Retina (tissue), 1 donor: ENCODE measurements at regions not wholly inside any gene's neighbourhood (a gene's known extent, or its start where the extent isn't known, plus 50 kb on each side); places are given as distances from the start of the nearest gene placed in this dataset.

Experiments used
- DNase-seq: peaks from one replicate; pipeline ENCODE4 v3.0.0-alpha.2; 2016

DNA sequence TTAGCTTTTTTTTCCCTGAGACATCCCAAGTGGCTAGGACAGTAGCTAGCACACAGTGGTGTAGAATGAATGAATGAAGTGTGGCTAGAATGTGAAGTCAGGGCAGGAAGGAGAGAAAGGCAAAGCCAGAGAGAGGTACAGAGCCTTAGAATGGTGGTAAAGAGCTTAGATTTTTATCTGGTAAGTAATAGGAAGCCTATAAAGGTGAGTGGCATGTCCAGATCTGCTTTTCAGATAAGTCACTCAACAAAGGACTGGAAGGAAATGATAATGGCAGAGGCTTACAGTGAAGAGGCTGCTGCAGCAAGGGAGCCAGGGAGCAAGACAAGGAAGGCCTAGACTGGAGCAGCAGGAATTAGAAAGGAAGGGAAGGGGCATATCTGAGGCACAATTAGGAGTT, 96.0 kb upstream of the PRDM1 start:
- no peak for DNase-seq

DNA sequence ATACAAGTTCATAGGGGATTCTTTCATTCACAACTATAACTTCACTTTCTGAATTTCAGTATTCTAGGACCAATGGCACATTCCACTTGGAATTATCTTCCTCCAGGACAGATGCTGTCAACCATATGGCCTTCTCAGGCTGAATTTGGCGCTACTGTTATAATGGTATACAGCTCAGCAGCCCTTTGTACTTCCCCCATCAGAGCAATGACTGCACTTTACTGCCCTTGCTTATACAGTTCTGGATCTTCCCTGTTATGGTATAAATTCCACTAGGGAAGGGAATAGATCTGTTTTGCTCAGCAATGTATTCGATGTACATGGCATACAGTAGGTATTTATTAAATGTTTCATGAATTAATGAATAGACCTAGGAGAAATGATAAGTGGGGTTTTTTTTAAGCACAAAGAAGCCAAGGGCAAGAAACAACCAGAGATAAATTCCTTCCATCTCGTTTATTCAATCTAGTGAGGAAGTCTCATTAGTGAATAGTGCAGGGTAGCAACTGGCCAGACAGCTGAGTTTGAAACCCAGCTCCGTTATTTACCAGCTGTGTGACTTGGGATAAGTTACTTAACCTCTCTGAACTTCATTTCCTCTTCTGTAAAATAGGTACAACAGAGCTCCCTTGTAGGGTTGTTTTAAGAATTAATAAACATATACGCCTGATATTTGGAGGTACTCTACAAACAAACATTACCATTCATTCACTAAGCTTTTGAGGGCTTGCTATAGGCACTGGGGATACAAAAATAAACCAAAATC, 97.1 kb upstream of the PRDM1 start:
- DNase-seq: no peak

DNA sequence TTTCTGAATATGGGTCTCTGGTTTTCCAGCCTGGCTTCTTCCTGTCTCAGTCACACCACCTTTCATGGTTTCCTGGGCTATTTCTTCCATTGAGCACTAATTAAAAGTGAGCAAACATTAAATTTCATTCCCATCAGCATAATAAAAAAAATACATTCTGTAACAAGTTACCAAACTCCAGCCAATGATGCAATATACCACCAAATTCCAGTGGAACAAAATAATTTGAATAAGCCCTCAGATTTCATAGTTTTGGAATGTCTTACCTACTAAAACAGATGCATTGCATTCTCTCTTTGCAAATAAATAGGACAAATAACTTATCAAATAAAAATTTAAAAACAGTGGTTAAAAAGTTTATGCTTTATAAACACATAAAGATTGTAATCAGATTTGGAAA, 97.8 kb upstream of the PRDM1 start:
- DNase-seq: no peak

DNA sequence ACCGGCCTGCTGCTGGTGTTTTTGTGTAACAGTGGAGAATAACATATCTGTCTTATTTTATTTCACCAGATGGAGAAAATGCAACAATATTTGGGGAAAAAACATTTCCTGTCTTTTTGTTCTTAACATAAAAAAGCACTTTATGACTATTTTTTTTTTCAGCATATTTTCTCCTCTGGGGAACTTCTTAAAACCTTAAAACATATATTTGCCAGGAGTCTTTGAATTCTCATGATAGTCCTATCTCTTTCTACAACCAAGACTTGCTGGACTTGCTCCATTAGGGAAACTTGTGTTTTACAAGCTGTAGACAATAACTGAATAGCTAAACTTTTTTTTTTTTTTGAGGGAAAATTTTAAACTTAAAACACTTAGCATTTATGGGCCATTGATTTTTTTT, 98.6 kb upstream of the PRDM1 start:
- no peak for DNase-seq

DNA sequence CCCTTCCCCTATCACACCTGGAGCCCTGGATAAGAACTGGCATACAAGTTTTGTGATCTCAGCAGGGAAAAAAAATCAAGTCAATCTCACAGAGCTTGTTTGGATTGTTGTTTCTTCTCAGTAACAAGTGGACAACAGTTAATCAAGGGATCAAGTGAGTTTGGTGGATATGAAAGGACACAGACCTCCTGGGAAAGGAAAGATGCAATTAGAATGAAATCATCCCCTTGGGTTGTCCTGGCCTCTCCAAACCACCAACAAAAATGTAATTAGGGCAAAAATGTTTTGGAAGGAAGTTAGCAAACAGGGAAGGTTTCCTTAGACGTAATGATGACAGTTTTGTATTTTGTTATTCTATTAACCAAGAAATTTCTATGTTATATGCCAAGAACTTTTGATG, 99.1 kb upstream of the PRDM1 start:
- no peak for DNase-seq

DNA sequence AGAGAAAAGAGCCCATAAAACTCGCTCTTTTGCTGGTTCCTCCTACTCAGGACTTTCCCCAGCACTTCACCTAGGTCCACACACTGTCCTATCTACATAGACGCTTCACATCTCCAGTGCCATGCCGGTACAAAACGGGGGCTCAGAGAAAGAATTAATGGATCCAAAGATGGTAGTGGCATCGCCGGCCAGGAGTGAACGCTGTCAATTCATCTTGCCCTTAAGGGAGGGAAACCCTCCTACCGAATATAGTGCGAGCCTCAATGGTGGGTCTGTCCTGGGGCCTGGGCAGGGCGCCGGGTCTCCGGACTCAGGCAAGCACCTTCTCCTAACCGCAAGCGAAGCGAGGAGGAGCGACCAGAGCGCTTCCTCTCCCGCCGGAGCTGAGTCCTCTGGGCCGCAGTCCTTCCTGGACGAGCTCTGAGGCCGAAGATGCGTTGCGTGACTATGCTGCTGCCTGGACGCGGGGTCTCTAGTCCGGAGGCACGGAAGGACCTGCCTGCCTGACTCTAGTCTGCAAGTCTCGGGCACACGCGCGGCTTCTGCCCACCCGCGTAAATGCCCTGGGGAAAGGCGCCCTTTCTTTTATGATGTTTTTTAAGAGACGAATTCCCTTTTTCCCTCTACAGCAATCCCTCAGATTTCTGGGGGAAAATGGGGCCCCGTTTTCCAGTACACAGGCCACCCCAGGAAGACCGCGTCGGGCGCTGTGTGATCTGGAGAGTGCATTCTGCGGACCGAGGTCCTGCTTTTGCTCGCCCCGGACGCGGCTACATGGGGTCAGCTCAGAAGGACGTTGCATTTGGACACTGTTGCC, 100.1 kb upstream of the PRDM1 start:
- peak; percentile 80 for DNase-seq

DNA sequence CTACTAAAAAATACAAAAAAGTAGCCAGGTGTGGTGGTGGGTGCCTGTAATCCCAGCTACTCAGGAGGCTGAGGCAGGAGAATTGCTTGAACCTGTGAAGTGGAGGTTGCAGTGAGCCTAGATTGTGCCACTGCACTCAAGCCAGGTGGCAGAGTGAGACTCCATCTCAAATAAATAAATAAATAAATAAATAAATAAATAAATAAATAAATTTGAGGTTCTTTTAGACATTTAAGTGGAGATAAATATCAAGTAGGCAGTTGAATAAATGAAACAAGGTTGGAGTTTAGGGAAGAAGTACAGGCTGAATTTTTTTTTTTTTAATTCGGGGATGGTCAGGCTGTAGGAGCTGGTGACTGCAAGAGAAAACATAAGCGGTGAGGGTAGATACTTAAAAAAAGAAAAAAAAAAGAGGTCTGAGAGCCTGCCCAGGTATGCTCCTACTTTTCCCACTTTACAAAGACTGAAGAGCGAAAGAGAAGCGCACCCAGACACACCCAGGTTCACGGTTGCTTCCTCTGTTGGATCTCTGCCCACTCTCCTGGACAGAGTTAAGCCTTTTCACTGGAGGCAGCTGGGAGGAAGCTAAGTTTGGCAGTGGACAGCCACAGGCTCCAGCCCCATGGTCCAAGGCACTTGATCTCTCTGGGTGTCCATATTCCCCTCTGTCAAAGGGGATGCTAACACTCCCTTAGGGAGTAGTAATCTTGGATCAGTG, 100.9 kb upstream of the PRDM1 start:
- DNase-seq: no peak

DNA sequence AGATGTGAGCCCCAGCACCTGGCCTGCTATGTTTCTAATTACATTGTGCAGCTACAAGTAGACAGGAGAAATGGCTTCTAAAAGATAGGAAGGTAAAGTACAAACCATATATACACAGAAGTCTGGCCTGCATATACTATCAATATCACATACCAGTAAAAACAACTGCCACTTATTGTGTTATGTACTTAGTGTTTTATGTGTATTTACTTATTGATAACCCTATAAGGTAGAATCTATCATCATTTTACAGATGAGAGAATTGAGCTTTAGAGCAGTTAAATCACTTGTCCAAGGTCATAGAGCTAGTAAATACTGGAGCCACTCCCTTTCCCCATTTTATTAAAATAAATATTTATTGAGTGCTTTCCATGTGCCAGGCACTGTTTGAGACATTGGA, 102.4 kb upstream of the PRDM1 start:
- no peak for DNase-seq

DNA sequence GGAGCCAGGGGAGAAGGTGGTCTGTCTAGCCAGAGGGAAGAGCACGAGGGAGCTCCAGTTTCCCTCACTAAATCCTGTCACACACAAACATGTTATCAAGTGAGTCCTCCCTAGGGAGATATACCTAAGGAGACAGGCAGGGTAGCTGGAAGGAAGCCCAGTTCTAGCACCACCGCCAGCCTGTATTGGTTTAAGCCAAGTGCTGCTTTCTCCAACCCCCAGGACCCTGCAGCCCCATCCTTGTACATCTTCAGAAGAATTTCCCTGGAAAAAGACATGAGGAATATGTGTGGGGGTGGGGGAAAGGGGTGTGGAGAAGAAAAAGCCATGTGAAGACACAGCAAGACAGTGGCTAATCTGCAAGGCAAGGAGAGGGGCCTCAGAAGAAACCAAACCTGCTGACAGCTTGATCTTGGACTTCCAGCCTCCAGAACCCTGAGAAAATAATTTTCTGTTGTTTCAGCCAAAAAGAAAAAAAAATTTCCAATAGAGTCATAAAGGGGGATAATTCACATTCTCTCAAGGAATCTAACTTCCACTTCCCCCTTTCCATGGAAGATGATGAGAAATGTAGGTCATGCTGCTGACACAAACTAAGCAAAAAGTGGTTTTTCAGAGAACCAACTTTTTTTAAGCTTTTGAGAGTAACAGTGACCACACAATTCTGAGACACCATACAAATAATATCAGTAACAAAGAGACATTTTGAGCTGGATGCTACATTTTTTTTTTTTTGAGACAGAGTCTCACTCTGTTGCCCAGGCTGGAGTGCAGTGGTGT, 103.2 kb upstream of the PRDM1 start:
- no peak for DNase-seq

DNA sequence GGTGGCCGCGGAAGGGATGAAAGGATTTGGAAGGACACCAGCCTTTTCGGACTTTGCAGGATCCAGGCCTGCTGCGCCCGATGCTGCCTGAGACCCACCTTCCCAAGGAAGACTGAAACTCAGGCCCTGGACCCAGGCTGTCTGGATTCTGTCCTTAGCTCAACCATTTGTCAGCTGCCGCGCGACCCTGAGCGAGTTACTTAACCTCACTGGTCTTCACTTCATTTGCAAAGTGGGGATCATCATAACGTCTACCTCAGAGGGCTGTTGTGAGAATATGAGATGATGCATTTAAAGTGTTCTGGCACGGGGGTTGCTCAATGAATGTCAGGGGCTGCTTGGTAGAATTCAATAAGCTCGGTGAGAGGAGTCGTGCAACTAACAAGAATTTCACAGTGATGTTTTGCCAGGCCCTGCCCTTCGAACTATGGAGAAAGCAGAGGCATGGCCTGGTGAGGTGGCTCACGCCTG, 104.2 kb upstream of the PRDM1 start:
- DNase-seq: no peak

DNA sequence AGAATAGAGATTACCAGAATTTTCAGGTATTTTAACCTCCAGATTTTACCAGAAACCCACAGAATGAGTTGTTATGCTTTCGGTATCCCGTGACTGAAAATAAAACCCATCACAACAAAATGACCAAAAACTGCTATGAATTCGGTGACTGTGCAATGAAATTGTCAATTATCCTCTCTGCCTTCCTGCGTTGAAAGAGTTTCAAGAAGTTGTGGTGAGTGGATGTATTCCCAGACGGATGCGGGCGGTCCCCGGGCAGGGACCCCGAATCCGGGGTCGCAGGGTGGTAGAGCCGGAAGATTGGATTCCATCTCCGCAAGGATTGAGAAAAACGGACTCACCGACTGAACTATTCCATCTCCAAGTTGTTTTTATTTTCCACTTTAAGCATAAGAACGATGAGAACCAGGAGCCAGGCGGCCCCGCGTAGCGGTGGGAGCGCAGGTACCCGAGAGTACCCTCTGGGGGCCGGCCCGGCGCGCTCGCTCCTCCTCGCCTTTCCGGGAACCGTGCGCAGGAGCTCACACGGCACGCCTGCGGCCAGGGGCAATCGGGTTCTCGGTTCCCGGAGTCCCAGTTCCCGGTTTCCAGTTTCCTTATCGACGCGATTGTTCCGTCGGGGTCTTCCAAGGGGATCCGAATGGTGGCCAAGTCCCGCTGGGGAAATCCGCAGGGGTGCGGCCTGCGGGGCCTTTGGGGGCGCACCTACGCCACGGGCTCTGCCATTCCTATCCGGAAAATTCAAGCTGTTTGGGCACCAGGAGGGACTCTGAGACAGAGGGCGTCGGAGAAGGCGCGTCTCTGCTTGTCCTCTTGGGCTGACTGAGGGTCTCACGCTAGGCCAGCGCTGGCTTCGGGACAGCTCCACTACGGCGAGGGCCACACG, 104.9 kb upstream of the PRDM1 start:
- peak; percentile 68 for DNase-seq

DNA sequence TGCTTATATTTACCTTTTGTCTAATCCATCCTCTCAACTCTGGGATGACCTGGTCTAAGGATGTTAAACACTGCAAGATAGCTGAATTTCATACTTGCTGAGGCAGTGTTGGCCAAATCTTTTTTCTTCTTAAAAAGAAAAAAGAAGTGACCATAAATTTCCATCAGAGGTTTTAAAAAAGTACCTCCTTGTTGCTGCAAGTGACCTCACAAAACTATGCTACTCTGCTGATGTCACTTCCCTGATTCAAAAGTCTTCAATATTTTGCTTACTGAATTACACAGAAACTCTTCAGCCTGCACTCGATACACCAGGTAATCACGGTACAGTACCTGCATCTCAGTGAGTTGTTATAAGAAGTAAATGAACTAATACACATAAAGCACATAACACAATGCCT, 107.2 kb upstream of the PRDM1 start:
- DNase-seq: no peak

DNA sequence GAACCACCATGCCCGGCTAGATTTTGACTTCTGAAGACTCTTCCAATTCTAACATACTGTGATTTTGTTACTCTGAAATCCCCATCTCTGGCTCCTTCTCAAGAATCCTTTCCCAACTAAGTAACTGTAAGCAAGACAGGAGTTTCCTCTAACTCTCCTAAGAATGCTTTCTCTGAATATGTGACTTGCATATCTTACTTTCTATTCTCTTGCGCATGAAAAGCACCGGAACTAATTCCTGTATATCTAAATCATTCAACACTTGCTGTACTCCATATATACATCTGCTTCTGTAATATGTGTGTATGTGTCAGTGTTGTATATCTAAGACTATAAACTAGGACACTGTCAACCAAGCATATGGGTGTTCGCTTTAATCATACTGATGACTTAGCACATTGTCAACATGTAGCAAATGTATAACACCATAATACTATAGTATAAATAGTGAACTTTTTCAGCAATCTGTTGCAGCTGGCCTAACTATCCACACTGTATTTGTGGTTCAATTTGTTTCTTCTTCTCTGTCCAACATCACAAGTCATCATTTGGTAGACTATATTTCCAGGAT, 108.1 kb upstream of the PRDM1 start:
- DNase-seq: no peak

DNA sequence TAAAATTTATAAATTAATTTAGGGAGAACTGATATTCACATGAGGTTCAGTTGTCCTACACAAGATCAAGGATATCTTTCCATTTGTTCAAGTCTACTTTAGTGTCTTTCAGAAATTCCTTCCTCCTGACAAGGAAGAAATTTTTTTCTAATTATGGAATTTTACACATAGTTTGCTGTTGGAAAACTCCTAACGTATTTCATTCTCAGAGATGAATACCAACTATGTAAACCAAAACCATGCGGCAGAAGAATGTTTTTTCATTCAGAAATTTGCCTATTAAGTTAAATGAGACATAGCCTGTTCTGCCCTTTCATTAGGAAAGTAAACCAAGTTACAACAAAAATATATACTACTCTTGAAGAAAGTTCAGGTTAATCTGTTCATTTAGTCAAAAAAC, 111.2 kb upstream of the PRDM1 start:
- DNase-seq: no peak

DNA sequence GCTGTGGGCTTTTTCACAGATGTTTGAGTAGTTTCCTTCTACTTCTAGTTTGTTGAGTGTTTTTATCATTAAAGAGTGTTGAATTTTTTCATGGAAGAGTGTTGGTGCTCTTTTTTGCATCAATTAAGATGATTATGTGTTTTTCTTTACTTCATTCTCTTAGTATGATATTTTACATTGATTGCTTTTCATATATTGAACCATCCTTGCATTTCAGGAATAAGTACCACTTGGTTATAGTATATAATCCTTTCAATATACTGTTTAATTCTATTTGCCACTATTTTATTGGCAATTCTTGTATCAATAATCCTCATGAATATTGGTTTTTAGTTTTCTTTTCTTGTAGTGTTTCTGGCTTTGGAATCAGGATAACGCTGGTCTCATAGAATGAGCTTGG, 113.7 kb upstream of the PRDM1 start:
- no peak for DNase-seq

DNA sequence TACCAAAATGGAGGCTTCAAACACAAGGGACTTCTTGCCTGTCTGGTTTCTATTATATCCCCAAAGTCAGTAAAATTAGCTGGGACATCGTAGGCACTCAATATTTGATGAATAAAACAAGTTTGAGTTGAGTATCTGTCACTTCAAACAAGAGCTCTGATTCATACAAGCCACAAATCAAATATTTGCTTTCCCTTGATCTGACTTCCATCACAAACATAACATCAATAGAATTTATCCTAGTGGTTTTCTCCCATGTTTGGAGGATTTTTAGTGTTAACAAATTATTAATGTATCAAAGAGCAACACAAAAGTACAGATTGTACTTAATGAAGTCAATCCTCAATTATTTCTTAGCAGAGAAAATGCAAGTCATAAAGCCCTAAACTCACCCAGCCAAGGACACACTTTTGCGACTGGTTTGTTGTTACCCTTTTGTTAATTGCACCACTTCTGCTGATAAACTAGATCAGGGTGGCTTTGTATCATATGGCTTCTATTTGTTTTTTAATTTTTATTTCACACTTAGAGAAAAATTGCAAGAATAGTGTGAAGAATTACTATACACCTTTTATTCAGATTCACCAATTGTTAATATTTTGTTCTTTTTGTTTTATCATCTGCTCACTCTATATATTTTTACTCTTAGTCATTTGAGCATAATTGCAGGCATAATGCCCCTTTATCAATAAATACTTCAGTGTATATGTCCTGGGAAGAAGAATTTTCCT, 117.4 kb upstream of the PRDM1 start:
- no peak for DNase-seq

DNA sequence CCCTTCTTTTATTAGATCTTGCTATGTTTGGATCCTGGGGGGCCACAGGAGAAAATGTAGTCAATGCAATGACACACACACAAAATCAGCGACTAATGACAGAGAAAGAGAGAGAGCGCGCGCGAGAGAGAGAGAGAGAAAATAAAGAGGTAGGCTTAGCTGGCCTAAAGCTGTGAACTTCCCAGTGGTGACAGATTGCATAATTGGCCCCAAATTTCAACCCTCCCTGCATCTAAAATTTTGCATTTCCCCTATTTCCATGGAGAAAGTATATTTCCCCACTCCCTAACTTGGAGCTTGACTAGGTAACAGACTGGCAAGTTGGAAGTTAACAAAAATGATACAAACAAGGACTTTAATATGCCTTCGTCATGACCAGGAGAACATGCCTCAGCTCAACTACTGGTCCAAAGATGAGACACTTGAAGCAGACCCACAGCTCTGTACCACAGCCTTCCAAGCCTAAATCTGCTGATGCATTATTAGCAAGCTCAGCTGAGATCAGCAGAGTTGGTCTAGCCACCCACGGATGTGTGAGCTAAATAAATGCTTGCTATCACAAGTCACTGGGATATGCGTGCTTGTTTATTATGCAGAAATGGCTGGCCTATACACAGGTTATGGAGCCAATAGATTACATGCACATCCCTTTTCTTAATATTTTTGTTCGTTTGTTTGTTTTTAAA, 118.1 kb upstream of the PRDM1 start:
- DNase-seq: no peak

DNA sequence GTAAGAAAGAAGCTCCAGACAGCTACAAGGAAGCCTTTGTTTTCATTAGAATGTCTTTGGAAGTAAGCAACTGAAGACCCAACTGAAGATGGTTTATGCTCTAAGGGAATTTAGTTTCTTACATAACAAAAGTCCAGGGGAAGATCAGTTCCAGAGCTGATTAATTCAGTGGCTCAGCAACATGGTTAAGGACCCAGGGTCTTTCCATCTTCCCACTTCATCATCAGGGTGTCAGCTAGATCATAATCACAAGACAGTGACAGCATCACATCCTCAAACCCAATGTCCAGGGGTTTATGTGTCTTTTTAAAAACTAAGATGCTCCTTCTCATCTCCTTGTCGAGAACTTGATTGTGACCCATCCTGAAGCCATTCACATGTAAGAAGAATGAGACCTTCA, 119.7 kb upstream of the PRDM1 start:
- DNase-seq: no peak

DNA sequence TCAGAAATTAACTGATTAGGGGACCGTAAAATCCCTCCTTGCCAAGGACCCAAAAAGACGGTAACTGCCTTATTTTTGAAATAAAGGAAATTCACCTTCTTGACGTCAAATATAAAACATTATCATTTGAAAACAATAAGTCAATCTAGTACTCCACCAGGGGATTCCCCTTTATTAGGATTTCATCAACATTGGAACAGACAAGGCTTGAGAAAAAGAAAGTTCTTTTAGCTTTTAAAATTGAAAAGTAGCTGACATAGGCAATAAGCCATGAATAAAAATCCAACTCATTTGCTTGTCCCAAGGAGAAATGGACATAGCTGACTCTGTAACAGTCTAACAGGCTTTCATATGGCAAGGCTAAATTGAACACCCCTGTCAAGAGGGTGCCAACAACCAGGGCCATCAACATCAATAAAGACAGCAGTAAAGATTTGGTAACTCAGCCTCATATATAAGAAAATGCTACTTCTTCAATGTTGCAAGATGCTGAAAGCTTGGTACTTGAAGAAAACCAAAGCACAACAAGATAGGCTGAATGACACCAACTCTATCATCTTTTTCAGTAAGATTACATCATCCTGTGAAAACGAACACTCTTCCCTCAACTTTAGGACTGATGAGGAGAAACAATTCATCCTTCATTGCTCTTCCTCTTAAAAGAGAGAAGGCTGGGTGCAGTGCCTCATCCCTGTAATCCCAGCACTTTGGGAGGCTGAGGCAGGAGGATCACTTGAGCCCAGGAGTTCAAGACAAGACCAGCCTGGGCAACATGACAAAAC, 121.0 kb upstream of the PRDM1 start:
- DNase-seq: no peak
